Left lung (tissue), 4 donors: ENCODE measurements at regions not wholly inside any gene's neighbourhood (a gene's known extent, or its start where the extent isn't known, plus 50 kb on each side); places are given as distances from the start of the nearest gene placed in this dataset.

Source experiments
- ATAC-seq: fragments of 200-7000 bp; cut with Tn5 transposase; one replicate; pipeline ENCODE4 v1.9.1; 2020; ENCODE audit warnings: moderate library complexity
- DNase-seq, 4 donors: peaks; one replicate each; pipeline ENCODE4 v3.0.0-alpha.2; 2013 to 2020
- H3K27ac ChIP-seq, 2 donors: fragments of 200-600 bp; sonication (generic) in 1 of 2; one replicate each; pipeline versions ENCODE4 v1.5.0 to v1.8.0; 2020 to 2021
- H3K27me3 ChIP-seq, 2 donors: fragments of 200-600 bp; sonication (generic) in 1 of 2; one replicate each; pipeline versions ENCODE4 v1.5.0 to v1.8.0; 2020 to 2021
- H3K36me3 ChIP-seq, 2 donors: fragments of 200-600 bp; sonication (generic) in 1 of 2; one replicate each; pipeline versions ENCODE4 v1.5.0 to v1.8.0; 2020 to 2021
- H3K4me1 ChIP-seq, 2 donors: fragments of 200-600 bp; one replicate each; pipeline ENCODE4 v1.8.0; 2021
- H3K4me3 ChIP-seq, 2 donors: fragments of 200-600 bp; sonication (generic) in 1 of 2; one replicate each; pipeline versions ENCODE4 v1.5.0 to v1.8.0; 2020 to 2021; ENCODE audit warnings: mild to moderate bottlenecking in 1 of 2
- H3K9me3 ChIP-seq, 2 donors: fragments of 200-600 bp; sonication (generic) in 1 of 2; one replicate each; pipeline versions ENCODE4 v1.5.0 to v1.8.0; 2020 to 2021
- CTCF ChIP-seq, 2 donors: fragments of 200-600 bp; sonication (generic) in 1 of 2; IDR thresholded peaks; one replicate each; pipeline versions ENCODE4 v1.5.0 to v1.8.0; 2021; ENCODE audit warnings: antibody characterized with exemption in 2 of 2
- intact Hi-C, 2 donors: fragments of 100-400 bp; cut with DNase I; formaldehyde crosslinking; loops; one replicate each; pipeline versions ENCODE4 v1.11.2 to v1.14.2; 2022
- donor health status: DM: no; HTN: yes; CAD: no.
- donor health status: DM: no; HTN: no; CAD: no.

GRCh38 chr14:71585361-71585760 lies 346.9 kb upstream of the RGS6 start:
- DNase-seq (no peak), ATAC-seq (no peak)
- TF ChIP-seq CTCF (IDR thresholded peaks at IDR 0.05) = no peak
- no peaks in the 10 kb centered on the region for H3K9me3 ChIP-seq
- peaks cover 0 to 44% of the 10 kb centered on the region in 2 donors for H3K4me1 ChIP-seq
- no peaks in the 10 kb centered on the region for H3K36me3 ChIP-seq
- intact Hi-C loops = no loop called here
- H3K27ac ChIP-seq = no peak overlapping the region
- no peak overlapping the region for H3K4me3 ChIP-seq
- H3K27me3 ChIP-seq = no peaks in the 10 kb centered on the region

- DNase-seq (peak in 2 of 4 donors; percentile 26 to 32), ATAC-seq (peak; percentile 49)
- H3K4me1 ChIP-seq = peaks cover 0 to 44% of the 10 kb centered on the region in 2 donors
- H3K27ac ChIP-seq = peak overlapping the region in 1 of 2 donors; percentile 13
- no peak overlapping the region for H3K4me3 ChIP-seq
- intact Hi-C loops = no loop called here
- no peaks in the 10 kb centered on the region for H3K9me3 ChIP-seq
- no peaks in the 10 kb centered on the region for H3K36me3 ChIP-seq
- no peak for TF ChIP-seq CTCF (IDR thresholded peaks at IDR 0.05)
- H3K27me3 ChIP-seq = no peaks in the 10 kb centered on the region
Observed at GRCh38 chr14:71586131-71586897, 345.9 kb upstream of the RGS6 start.

GRCh38 chr14:71588028-71588427 lies 344.2 kb upstream of the RGS6 start:
- DNase-seq (no peak), ATAC-seq (no peak)
- H3K27me3 ChIP-seq = no peaks in the 10 kb centered on the region
- H3K36me3 ChIP-seq = no peaks in the 10 kb centered on the region
- no peak for TF ChIP-seq CTCF (IDR thresholded peaks at IDR 0.05)
- no peak overlapping the region for H3K4me3 ChIP-seq
- intact Hi-C loops = no loop called here
- no peak overlapping the region for H3K27ac ChIP-seq
- no peaks in the 10 kb centered on the region for H3K9me3 ChIP-seq
- H3K4me1 ChIP-seq = peaks cover 8 to 41% of the 10 kb centered on the region in 2 donors

- Histone ChIP-seq H3K4me1 (peaks cover 8 to 34% of the 10 kb centered on the region in 2 donors), H3K9me3 (no peaks in the 10 kb centered on the region), H3K36me3 (no peaks in the 10 kb centered on the region), H3K27ac (no peak overlapping the region), H3K4me3 (no peak overlapping the region), H3K27me3 (no peaks in the 10 kb centered on the region)
- ATAC-seq (no peak), DNase-seq (no peak)
- intact Hi-C loops = no loop called here
- no peak for TF ChIP-seq CTCF (IDR thresholded peaks at IDR 0.05)
Observed at GRCh38 chr14:71588576-71589215, 343.5 kb upstream of the RGS6 start.

GRCh38 chr14:71589609-71590008 lies 342.6 kb upstream of the RGS6 start:
- intact Hi-C loops = no loop called here
- Histone ChIP-seq H3K4me3 (no peak overlapping the region), H3K27me3 (no peaks in the 10 kb centered on the region), H3K9me3 (no peaks in the 10 kb centered on the region), H3K4me1 (peaks cover 10 to 34% of the 10 kb centered on the region in 2 donors), H3K36me3 (no peaks in the 10 kb centered on the region), H3K27ac (peak overlapping the region in 1 of 2 donors; percentile 18)
- no peak for TF ChIP-seq CTCF (IDR thresholded peaks at IDR 0.05)
- ATAC-seq = no peak
- no peak for DNase-seq
